MCF 10A (cell line): ENCODE measurements at regions not wholly inside any gene's neighbourhood (a gene's known extent, or its start where the extent isn't known, plus 50 kb on each side); places are given as distances from the start of the nearest gene placed in this dataset.

Experiments
- BruUV-seq: library from RNA; stranded (reverse); fragments of 400-500 nt; replicated peaks from 2 replicates; lab custom pipeline; 2021; lab: Mats Ljungman, UMichigan
- CTCF ChIA-PET: fragments of 300-600 bp; sonication (Branson Sonifier 250); formaldehyde crosslinking; extraction: SDS; loops from one replicate; lab custom pipeline; 2021; ENCODE audit warnings: antibody characterized with exemption, inconsistent platforms; lab: Yijun Ruan, JAX
- POLR2A ChIA-PET: fragments of 300-600, 350-650 bp; sonication (Branson Sonifier 250); formaldehyde crosslinking; extraction: SDS; loops from one replicate; lab custom pipeline; 2020; ENCODE audit warnings: antibody characterized with exemption, inconsistent platforms; lab: Yijun Ruan, JAX
- DNase-seq: peaks from one replicate; pipeline ENCODE4 v3.0.0-alpha.2; 2018; ENCODE audit not compliant: unreplicated experiment
- H3K27ac Mint-ChIP-seq: one replicate; pipeline ENCODE4 v1.8.0; 2022; ENCODE audit warnings: mild to moderate bottlenecking, low read depth, mixed read lengths; ENCODE audit not compliant: unreplicated experiment
- H3K27me3 Mint-ChIP-seq: one replicate; pipeline ENCODE4 v1.8.0; 2022; ENCODE audit warnings: mixed read lengths; ENCODE audit not compliant: insufficient read depth, unreplicated experiment
- H3K36me3 Mint-ChIP-seq: one replicate; pipeline ENCODE4 v1.8.0; 2022; ENCODE audit warnings: mild to moderate bottlenecking, moderate library complexity, mixed read lengths; ENCODE audit not compliant: insufficient read depth, unreplicated experiment
- H3K4me1 Mint-ChIP-seq: one replicate; pipeline ENCODE4 v1.8.0; 2022; ENCODE audit warnings: mixed read lengths; ENCODE audit not compliant: insufficient read depth, unreplicated experiment
- H3K4me3 Mint-ChIP-seq: one replicate; pipeline ENCODE4 v1.8.0; 2022; ENCODE audit warnings: mild to moderate bottlenecking, moderate library complexity, mixed read lengths; ENCODE audit not compliant: unreplicated experiment
- H3K9me3 Mint-ChIP-seq: one replicate; pipeline ENCODE4 v1.8.0; 2022; ENCODE audit warnings: mixed read lengths; ENCODE audit not compliant: unreplicated experiment
- CTCF ChIP-seq: fragments of 200-600 bp; IDR thresholded peaks from one replicate; pipeline ENCODE4 v1.8.0; 2022; ENCODE audit warnings: antibody characterized with exemption, mild to moderate bottlenecking; ENCODE audit not compliant: unreplicated experiment
- intact Hi-C: fragments of 100-400 bp; cut with micrococcal nuclease; formaldehyde crosslinking; loops from 2 replicates; pipeline ENCODE4 v1.14.1; 2022

GRCh38 chr21:14748662-14749061 is 202.5 kb upstream of the SAMSN1 start:
- Mint-ChIP-seq H3K9me3 (peaks cover 4% of the 10 kb centered on the region), H3K4me3 (no peak overlapping the region), H3K27ac (no peak overlapping the region), H3K27me3 (no peaks in the 10 kb centered on the region), H3K4me1 (no peaks in the 10 kb centered on the region), H3K36me3 (no peaks in the 10 kb centered on the region)
- TF ChIP-seq CTCF, result no peak
- ChIA-PET POLR2A (interaction anchor here (0.6 kb wide), 1 partner anchor 670 kb away, joined by 3 read pairs; no protein-coding TSS in a partner anchor), CTCF (interaction anchor here (0.6 kb wide), 1 partner anchor 11 kb away, joined by 3 read pairs; no protein-coding TSS in a partner anchor)
- no TSS peak for BruUV-seq
- DNase-seq, result no peak
- intact Hi-C loops, result no loop called here

GRCh38 chr21:14744368-14744767 is 198.3 kb upstream of the SAMSN1 start:
- POLR2A ChIA-PET, result no interaction called here
- no peak for TF ChIP-seq CTCF
- H3K27me3 Mint-ChIP-seq, result no peaks in the 10 kb centered on the region
- no peak for DNase-seq
- H3K4me1 Mint-ChIP-seq, result peaks cover 17% of the 10 kb centered on the region
- H3K9me3 Mint-ChIP-seq, result peaks cover 8% of the 10 kb centered on the region
- BruUV-seq, result no TSS peak
- intact Hi-C loops, result no loop called here
- no peak overlapping the region for H3K4me3 Mint-ChIP-seq
- no peak overlapping the region for H3K27ac Mint-ChIP-seq
- no peaks in the 10 kb centered on the region for H3K36me3 Mint-ChIP-seq
- CTCF ChIA-PET, result no interaction called here

GRCh38 chr21:14742119-14742518 is 196.0 kb upstream of the SAMSN1 start:
- H3K4me3 Mint-ChIP-seq, result no peak overlapping the region
- peaks cover 17% of the 10 kb centered on the region for H3K4me1 Mint-ChIP-seq
- peaks cover 8% of the 10 kb centered on the region for H3K9me3 Mint-ChIP-seq
- H3K36me3 Mint-ChIP-seq, result no peaks in the 10 kb centered on the region
- TF ChIP-seq CTCF, result no peak
- ChIA-PET POLR2A (interaction anchor here (0.6 to 1.4 kb wide), 2 partner anchors 174 to 311 kb away, joined by 4 to 5 read pairs; no protein-coding TSS in a partner anchor), CTCF (interaction anchor here (0.7 kb wide), 2 partner anchors 466 to 965 kb away, joined by 3 read pairs; no protein-coding TSS in a partner anchor)
- no peak for DNase-seq
- H3K27me3 Mint-ChIP-seq, result no peaks in the 10 kb centered on the region
- intact Hi-C loops, result no loop called here
- no TSS peak for BruUV-seq
- no peak overlapping the region for H3K27ac Mint-ChIP-seq

GRCh38 chr21:14741256-14741655 is 195.1 kb upstream of the SAMSN1 start:
- POLR2A ChIA-PET, result interaction anchor here (0.6 to 1.4 kb wide), 6 partner anchors 135 to 818 kb away, joined by 3 to 5 read pairs (median 3); no protein-coding TSS in a partner anchor
- H3K27ac Mint-ChIP-seq, result peak overlapping the region; percentile 39
- no TSS peak for BruUV-seq
- CTCF ChIA-PET, result interaction anchor here (0.7 to 1.2 kb wide), 3 partner anchors 9 to 965 kb away, joined by 3 to 4 read pairs (median 4); no protein-coding TSS in a partner anchor
- TF ChIP-seq CTCF, result no peak
- no peak overlapping the region for H3K4me3 Mint-ChIP-seq
- no peaks in the 10 kb centered on the region for H3K27me3 Mint-ChIP-seq
- H3K9me3 Mint-ChIP-seq, result peaks cover 8% of the 10 kb centered on the region
- peak; percentile 70 for DNase-seq
- H3K4me1 Mint-ChIP-seq, result peaks cover 17% of the 10 kb centered on the region
- no peaks in the 10 kb centered on the region for H3K36me3 Mint-ChIP-seq
- intact Hi-C loops, result no loop called here
